ENCODE measurements at regions not wholly inside any gene's neighbourhood (a gene's known extent, or its start where the extent isn't known, plus 50 kb on each side); places are given as distances from the start of the nearest gene placed in this dataset.

DNA sequence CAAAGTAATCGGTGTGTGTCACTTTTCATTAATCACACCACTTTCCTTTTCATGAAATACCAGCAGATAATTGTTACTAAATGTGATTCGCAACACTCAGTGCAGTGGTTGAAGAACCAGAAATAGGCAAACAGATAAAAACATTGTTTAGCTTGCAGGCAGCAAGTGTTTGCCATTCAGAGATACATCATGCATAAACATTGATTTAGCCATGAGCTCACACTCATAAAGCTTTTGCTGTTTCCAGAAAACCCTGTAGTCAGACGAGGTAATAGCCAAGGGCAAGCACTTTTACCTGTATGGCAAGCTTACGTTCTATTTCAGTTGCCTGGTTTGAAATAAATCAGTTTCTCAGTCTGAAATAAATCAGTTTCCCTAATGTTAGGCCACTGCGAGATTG lies 542.0 kb upstream of the TENM3 start:
- TF ChIP-seq, protein P1, sequence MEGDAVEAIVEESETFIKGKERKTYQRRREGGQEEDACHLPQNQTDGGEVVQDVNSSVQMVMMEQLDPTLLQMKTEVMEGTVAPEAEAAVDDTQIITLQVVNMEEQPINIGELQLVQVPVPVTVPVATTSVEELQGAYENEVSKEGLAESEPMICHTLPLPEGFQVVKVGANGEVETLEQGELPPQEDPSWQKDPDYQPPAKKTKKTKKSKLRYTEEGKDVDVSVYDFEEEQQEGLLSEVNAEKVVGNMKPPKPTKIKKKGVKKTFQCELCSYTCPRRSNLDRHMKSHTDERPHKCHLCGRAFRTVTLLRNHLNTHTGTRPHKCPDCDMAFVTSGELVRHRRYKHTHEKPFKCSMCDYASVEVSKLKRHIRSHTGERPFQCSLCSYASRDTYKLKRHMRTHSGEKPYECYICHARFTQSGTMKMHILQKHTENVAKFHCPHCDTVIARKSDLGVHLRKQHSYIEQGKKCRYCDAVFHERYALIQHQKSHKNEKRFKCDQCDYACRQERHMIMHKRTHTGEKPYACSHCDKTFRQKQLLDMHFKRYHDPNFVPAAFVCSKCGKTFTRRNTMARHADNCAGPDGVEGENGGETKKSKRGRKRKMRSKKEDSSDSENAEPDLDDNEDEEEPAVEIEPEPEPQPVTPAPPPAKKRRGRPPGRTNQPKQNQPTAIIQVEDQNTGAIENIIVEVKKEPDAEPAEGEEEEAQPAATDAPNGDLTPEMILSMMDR (IDR thresholded peaks at IDR 0.05): no peak
- no peak for TF ChIP-seq POLR2A (IDR thresholded peaks at IDR 0.05)
